HG02610 (cell line): ENCODE measurements at regions not wholly inside any gene's neighbourhood (a gene's known extent, or its start where the extent isn't known, plus 50 kb on each side); places are given as distances from the start of the nearest gene placed in this dataset.
"Not testable (repeated sequence)": the region's sequence is repeated elsewhere in the genome, so short reads cannot be mapped to it uniquely, and the experiment has no call there.

Source experiments
- ATAC-seq: cut with Tn5 transposase; IDR thresholded peaks from one replicate; pipeline ENCODE4 v1.9.1; 2021; ENCODE audit warnings: mild to moderate bottlenecking, moderate library complexity; ENCODE audit not compliant: unreplicated experiment

DNA sequence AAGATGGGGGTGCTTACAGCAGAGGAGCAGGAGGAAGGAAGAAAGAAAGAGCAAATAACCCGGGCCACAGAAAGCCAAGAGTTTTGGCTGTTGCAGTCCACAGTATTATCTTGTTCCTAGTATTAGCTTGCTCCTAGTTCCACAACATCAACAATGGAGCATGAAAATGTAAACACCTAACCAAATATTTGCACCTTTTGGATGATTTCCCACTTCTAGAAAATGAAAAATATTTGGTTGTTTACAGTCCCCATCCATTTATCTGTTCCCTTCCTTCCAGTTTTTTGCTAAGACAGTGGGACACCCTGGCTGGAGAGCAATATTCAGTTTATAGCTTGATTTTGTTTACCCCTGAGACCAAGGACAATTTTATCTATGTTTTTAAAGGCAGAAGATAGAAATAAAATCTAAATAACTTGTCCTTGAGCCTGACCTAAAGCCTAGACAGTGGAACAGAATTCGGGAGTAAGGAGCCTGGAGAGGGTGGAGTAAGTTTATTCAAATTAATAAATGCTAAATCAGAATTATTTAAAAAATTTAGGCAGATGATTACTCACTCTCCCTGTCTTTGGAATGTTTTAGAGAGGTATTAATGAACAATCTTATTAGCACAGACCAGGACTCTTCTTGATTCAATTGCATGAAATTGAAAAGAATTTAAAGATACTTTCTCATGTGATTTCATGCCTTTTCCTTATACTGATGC is 51.6 kb downstream of the RESF1 start:
- ATAC-seq, result no peak

DNA sequence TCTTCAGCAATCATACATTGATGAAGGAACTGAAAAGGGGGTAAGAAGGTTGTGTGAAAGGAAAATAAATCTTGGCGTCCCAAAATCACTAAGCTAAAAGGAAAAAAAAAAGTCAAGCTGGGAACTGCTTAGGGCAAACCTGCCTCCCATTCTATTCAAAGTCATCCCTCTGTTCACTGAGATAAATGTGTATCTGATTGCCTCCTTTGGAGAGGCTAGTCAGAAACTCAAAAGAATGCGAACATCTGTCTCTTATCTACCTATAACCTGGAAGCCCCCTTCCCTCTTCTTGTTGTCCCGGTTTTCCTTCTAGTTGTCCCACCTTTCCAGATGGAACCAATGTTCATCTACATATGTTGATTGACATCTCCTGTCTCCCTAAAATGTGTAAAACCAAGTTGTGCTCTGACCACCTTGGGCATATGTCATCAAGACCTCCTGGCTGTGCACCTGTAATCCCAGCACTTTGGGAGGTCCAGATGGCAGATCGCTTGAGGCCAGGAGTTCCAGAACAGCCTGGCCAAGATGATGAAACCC is 53.1 kb downstream of the RESF1 start:
- ATAC-seq, result no peak

DNA sequence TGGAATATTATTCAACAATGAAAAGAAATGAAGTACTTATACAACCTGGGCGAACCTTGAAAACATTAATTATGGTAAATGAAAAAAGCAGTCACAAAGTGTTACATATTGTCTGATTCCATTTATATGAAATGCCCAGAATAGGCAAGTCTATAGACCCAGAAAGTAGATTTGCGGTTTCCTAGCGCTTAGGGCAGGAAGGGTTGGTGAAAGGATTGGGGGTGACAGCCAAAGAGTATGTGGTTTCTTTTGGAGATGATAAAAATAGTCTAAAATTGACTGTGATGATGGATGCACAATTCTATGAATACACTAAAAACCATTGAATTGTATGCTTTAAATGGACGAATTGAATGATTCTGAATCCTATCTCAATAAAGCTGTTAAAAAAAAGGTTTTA is 55.8 kb downstream of the RESF1 start:
- no peak for ATAC-seq

DNA sequence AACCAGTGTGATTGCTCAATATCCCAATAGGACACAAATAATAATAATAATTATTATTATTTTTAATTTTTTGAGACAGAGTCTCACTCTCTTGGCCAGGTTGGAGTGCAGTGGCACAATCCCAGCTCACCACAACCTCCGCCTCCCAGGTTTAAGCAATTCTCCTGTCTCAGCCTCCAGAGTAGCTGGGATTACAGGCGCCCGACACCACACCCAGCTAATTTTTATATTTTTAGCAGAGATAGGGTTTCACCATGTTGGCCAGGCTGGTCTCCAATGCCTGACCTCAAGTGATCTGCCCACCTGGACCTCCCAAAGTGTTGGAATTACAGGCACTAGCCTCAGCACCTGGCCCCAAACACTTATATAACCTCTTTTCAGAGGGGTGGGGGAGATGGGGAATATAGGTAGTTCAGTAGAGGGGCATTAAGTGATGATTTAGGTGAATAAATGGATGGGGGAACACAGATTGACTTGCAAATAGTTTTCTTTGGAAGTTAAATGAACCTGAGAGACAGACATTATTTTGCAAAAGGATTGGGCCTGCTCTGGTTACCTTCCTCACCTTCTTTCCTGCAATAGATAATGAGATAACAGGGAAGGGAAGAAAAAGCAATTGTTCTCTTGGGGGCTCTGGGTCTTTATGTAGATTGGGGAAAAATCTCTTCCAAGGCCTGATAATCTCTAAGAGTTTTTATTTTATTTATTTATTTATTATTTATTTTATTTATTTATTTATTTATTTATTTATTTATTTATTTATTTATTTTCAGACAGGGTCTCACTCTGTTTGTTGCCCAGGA is 57.7 kb downstream of the RESF1 start:
- ATAC-seq, result no peak

DNA sequence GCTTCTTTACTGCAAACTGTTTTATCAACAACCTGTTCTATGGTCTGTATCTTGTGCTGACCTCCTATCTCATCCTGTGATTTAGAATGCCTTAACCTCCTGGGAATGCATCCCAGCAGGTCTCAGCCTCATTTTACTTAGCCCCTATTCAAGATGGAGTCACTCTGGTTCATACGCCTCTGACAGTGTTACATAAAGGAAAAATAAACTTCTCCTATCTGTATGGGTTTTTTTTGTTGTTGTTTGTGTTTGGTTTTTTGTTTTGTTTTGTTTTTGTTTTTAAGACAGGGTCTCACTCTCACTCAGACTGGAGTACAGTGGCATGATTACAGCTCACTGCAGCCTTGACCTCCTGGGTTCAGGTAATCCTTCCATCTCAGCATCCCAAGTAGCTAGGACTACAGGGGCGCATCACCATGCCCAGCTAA is 62.1 kb downstream of the RESF1 start:
- no peak for ATAC-seq

DNA sequence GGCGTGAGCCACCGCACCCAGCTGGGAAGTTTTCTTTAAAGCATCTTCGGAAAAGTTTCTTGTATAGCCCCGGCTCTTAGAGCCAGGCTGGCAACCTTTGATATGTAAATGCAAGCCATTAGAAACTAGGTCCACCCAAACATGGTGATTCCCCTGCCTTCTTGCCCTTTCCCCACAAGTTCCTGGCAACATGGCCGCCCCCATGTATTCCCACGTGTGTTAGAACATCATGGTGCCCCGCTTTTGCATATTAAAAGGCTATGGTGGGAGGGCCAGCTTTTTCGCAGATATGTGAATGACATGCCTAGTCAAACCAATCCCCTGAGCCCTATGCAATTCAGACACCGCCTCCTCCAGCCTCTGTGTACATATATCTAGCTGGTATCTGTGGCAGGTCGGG is 63.2 kb downstream of the RESF1 start:
- not testable (repeated sequence) for ATAC-seq

DNA sequence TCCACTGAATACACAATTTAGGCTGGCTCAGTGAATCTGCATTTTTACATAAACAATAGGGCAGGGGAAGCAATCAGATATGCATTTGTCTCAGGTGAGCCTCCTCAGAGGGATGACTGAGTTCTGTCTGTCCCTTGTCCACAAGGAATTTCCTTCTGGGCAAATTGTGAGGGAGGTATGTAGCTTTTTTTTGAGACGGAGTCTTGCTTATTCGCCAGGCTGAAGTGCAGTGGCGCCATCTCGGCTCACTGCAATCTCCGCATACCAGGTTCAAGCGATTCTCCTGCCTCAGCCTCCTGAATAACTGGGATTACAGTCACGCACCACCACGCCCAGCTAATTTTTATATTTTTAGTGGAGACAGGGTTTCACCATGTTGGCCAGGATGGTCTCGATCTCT is 64.6 kb downstream of the RESF1 start:
- ATAC-seq, result not testable (repeated sequence)

DNA sequence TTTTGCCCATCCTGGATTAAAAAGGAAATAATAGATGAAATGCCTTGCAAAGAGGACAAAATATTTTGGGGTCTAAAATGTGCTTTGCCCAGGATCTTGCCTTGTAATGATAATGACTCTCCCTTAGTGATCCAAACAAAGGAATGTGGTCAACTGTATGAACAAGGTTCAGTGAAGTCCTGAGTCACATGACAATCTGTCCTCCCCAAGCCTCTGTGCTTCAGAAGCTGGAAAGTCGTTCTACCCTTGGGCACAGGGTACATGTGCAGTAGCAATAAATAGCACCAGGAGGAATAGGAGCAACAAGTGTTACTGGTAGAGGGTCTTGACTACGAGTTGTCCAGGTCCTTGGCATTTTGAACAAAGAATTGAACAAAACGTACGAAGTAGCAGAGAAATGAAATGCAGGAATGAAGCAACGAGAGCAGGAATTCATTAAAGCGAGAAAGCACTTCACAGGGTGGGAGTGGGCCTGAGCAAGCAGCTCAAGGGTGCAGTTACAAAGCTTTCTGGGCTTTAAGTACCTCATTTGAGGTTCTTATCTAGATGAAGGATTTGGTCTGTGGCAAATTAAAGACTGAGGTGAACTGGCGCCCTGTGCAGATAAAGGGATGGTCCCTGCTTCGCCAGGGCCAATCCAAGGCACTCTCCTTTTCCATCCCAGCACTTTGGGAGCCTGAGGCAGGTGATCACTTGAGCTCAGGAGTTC is 65.8 kb downstream of the RESF1 start:
- no peak for ATAC-seq

DNA sequence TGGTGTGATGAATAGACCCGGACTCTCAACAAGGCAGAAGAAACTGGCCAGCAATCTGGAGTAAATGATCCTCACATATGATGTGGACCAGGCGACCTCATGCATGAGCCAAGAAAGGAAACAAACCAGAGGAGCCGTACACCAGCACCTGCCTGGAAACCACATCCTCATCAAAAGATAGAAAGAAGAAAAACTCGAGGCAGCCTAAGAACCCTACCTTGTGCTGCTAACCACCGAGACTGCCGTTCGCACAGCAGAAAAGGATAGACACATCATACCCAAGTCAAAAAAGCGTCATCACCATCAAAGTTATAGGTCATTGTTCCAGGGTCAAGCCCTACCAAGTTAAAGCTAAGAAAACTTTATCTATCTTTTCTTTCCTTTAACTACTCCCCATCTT is 66.7 kb downstream of the RESF1 start:
- peak; percentile 51 for ATAC-seq

DNA sequence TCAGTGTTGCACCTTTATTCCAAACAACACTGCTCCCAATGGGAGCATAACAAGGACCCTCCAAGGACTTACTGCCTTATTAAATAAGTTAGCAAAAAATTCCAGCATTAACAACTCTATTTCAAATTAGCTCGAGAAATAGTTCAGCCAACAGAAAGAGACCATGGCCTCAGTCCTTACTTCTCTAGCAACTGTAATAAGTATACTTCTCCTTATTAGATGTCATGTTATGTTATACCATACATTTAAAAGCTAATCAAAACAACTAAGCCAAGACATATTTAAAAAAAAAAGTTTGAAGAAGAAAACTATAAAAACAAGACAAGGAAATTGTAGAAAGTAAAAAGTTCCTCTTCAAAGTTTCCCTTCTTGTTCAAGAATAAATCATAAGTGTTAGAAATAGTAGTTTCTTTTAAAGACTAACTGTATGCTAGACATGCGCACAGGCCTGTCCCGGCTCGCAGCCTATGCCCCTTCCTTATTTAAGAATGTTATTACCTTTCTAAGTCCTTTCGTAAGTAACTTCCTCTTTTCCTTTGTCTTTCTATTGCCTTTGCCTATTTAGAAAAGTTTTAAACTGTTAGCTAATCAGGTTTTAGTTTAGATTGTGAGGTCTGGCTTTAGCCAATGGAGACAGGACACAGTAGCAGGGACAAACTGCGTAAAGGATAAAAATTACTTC is 68.6 kb downstream of the RESF1 start:
- ATAC-seq, result no peak

DNA sequence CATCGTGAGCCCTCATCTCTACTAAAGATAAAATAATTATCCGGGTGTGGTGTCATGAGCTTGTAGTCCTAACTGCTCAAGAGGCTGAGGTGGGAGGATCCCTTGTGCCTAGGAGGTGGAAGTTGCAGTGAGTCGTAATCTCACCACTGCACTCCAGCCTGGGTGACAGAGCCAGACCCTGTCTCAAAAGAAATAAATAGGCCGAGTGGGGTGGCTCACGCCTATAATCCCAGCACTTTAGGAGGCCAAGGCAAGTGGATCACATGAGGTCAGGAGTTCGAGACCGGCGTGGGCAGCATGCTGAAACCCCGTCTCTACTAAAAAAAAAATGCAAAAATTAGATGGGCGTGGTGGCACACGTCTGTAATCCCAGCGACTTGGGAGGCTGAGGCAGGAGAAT is 70.9 kb downstream of the RESF1 start:
- no peak for ATAC-seq

DNA sequence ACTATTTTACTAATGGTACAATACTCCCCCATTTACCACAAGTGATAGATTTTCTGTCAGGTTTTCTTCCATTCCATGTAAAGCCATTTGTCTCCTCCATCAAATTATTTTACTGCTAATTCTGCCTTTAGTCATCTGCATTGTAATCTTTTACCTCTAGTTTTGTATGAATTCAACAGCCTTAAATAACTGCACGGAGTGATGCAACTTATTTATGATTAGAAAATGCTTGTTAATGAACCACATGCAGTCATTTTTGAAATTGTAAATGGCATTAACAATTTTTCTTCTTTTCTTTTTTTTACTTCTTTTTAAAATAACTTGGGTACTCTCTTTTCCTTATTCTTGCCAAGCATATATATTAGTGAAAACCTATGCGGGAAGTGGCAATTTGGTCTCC is 71.5 kb downstream of the RESF1 start:
- no peak for ATAC-seq

DNA sequence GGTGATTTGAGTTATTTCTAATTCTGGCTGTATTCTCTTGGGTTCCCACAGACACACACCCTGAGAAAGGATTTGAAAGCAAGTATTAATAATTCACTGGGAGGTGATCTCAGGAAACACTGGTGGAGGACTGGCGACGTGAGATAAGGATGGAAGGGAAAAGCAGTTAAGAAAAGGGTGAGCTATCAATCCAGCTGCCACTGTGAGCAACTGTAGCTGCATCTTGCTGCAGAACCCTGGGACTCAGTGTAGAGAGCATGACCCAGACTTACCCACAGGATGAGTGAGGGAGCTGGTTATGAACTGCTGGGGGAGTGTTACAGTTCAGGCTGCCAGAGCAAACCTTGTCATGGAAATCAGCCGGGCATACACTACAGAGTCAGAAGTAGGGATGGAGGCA is 71.9 kb downstream of the RESF1 start:
- no peak for ATAC-seq

DNA sequence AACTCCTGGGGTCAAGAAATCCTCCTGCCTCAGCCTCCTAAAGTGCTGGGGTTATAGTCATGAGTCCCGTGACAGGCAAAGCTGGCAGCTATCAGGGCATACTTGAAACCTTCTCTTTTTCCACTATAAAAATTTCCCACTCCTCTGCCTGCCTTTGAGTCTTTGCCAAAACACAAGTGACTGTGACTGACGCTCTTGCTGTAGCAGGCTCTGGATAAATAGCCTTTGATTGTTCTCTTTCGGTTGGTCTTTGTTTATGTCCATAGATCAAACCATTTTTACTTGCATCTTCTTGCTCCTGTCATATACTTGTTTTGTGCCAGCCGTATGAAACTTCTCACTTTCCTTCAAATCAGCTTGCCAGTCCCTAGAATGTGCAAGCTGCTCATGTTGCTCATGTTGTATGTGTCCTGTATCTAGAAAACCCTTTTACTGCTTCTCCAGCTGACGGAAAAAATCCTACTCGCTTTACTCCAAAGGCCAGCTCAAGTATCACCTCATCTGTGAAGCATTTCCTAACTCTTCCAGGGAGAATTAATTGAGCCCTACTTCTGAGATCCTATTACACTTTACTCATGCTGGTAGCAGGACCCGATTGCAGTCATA is 73.1 kb downstream of the RESF1 start:
- ATAC-seq, result no peak

DNA sequence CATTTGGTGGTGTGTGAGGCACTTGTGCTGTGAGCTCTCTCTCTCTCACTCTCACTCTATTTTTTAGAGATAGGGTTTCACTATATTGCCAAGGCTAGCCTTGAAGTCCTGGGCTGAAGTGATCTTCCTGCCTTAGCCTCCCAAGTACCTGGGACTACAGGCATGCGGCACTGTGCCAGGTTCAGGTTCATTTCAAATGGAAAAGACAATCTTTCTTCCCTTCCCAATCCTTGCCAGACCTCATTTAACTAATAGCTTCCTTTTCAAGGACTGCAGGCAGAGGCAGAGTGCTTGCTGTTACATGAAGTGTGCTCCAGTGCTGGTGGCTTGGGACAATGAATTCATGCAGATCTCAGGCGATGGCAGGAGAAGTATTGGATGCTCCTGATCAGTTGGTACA is 73.2 kb upstream of the BICD1 start:
- no peak for ATAC-seq

DNA sequence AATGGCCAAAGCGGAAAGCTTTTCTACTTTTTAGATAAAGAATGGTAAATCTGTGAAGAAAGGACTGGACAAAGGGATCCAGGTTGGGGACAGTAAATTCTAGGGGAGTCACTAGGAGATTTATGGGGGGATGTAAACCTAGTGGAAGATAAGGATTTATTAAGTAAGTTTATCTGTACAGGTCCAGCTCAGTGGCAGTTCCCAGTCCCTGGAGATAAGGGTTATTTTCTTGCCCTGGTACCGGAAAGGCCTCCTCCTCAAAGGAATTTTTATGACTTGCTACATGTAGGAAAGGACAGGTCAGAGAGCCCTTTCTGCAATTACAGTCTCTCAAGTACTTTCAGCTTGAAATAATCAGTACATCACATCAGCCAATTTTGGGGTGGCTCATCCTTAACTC is 72.6 kb upstream of the BICD1 start:
- ATAC-seq, result no peak

DNA sequence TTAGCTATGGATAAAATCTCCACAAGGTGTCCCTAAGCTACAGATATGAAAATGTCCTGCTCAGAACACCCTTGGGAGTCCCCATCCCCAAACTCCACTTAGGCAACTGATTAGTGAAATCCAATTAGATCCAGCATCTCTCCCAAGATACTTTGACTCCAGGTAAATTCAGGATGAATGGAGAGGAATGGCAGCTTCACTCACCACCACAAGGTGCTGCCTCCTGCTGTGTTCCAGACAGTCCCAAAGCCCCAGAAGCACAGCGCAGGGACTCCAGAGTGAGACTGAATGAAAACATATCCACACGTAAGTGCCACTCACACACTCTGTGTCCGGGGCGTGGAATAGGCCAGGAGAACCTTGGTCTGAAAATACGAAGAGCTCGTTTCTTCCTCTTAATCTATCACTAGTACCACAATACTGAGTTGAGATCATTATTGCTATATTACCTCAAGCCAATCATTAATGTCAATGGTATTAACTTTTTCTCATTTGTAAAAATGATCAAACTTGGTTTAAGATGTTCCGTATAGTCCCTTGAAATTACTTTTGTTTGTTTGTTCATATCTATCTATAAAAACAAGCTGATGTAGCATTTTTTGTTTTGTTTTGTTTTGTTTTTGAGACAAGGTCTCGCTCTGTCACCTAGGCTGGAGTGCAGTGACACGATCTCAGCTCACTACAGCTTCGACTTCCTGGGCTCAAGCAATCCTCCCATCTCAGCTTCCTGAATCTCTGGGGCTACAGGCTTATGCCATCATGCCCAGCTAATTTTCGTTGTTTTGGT is 70.0 kb upstream of the BICD1 start:
- no peak for ATAC-seq

DNA sequence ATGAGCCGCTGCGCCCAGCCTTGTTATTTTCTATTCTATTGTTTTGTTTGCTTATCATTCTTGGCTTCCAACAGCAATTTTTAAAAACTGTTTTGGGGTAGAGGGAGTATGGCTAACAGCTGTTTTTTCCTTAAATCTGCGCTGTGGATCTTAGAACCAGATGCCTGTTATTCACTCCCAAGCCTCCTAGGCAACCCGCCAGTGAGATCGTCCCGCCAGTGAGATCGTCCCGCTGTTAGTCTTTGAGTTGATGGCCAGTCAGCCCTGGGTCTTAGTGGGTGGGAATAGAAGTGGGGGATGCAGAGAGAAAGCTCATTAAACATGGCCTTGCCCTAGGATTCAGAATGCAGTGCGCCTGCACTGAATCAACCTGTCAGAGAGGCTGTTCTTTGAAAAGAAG is 67.3 kb upstream of the BICD1 start:
- ATAC-seq, result no peak

DNA sequence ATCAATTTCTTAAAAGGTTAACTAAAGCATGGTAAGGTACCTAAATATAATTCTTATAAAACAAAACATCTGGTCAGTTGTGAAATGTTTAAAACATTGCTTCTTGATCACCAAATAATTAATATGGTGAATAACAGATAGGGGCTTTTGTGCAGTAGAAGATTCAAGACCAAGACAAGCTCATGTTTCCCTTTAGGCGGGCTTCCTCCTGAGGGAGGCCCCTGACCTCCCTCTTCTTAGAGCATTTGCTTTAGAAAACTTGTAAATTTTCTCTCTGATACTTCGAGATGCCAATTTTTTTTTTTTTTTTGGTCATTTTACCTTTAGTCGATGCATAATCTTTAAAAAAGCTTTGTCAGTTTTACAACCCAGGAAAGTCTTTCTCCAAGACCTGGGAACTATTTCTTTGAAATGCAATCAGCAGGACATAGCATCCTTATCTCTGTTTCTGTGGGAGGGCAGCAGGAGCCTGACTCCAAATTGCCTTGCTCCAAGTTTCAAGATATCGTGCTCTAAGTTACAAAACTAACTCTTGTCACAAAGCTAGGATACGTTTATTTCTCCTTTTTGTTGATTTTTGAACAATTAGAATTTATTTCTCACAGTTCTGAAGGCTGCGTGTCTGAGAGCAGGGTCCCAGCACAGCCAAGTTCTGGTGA is 66.6 kb upstream of the BICD1 start:
- no peak for ATAC-seq
